ENCODE measurements at regions not wholly inside any gene's neighbourhood (a gene's known extent, or its start where the extent isn't known, plus 50 kb on each side); places are given as distances from the start of the nearest gene placed in this dataset.

DNA sequence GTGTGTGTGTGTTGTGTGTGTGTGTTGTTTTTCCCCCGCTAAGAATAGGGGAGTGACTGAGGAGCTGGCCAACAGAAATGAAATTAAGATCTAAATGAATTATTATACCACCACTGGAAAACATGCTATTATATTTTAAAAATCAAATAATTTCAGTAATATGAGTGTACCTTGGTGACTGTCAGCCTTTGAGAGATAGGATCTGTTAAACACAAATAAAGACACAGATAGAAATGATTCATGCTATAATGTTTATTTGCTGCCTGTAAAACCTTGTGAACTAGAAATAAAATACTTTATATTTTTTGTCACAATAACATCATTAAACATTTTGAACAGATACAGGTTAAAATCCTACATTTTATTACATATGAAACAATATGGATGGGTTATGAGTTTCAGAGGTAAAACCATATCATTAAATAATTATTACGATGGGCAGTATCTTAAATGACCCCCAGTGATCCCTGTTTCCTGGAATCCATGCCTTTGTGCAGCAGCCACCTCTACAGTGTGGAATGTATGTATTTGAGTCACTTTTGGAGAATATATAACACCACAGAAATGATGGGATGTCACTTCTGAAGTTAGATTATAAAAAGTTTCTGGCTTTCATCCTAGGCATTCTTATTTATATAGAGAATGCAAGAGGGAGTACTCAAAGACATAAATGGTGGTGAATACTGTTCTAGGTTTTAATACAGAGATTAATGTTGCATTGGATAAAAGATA, 617.2 kb downstream of the CDH18 start:
- Histone ChIP-seq H3K9me3 (no peaks in the 10 kb centered on the region), H3K4me3 (ENCODE audit: low read depth, low read length) (no peak overlapping the region), H3K4me1 (no peaks in the 10 kb centered on the region), H3K27me3 (no peaks in the 10 kb centered on the region), H3K36me3 (no peaks in the 10 kb centered on the region)
- no peak for DNase-seq
- TF ChIP-seq, protein P1, sequence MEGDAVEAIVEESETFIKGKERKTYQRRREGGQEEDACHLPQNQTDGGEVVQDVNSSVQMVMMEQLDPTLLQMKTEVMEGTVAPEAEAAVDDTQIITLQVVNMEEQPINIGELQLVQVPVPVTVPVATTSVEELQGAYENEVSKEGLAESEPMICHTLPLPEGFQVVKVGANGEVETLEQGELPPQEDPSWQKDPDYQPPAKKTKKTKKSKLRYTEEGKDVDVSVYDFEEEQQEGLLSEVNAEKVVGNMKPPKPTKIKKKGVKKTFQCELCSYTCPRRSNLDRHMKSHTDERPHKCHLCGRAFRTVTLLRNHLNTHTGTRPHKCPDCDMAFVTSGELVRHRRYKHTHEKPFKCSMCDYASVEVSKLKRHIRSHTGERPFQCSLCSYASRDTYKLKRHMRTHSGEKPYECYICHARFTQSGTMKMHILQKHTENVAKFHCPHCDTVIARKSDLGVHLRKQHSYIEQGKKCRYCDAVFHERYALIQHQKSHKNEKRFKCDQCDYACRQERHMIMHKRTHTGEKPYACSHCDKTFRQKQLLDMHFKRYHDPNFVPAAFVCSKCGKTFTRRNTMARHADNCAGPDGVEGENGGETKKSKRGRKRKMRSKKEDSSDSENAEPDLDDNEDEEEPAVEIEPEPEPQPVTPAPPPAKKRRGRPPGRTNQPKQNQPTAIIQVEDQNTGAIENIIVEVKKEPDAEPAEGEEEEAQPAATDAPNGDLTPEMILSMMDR (IDR thresholded peaks at IDR 0.05; ENCODE audit: low read depth, low read length) = no peak

DNA sequence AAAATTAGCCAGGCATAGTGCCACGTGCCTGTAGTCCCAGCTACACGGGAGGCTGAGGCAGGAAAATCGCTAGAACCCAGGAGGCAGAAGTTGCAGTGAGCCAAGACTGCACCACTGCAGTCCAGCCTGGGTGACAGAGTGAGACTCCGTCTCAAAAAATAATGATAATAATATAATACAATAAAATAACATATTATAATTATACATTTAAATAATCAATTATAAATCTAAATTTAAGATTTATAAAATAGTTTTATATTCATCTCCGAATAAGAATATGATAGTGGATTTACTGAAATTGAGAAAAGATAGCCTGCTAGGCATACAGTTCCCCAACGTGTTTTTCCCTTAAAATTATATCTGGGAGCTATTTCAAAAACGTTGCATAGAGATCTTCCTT, 599.6 kb downstream of the CDH18 start:
- Histone ChIP-seq H3K27me3 (no peaks in the 10 kb centered on the region), H3K9me3 (no peaks in the 10 kb centered on the region), H3K4me1 (no peaks in the 10 kb centered on the region), H3K36me3 (no peaks in the 10 kb centered on the region), H3K4me3 (ENCODE audit: low read depth, low read length) (no peak overlapping the region)
- TF ChIP-seq, protein P1 (IDR thresholded peaks at IDR 0.05; ENCODE audit: low read depth, low read length) = no peak
- DNase-seq = no peak

DNA sequence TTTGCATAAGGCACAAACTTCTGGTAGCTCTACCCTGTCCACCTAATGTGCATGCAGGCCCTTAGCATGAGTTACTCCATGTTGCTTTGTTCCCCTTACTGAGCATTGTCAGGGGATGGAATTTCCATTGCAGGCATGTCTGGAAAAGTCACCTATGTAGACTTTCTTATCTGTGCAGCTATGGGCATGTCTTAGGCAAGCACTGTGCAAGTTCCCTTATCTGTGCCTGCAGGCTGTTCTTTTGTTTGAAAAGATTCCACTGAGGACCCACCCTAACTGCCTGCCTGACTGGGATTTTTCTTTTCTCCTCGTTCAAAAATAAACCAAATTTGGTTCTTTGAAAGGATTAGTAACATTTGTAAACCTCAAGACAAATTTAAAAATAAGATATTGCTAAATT, 587.0 kb downstream of the CDH18 start:
- TF ChIP-seq, protein P1 (IDR thresholded peaks at IDR 0.05; ENCODE audit: low read depth, low read length) = no peak
- H3K4me1 ChIP-seq = no peaks in the 10 kb centered on the region
- H3K4me3 ChIP-seq (ENCODE audit: low read depth, low read length) = no peak overlapping the region
- H3K9me3 ChIP-seq = no peaks in the 10 kb centered on the region
- no peaks in the 10 kb centered on the region for H3K27me3 ChIP-seq
- no peak for DNase-seq
- no peaks in the 10 kb centered on the region for H3K36me3 ChIP-seq

DNA sequence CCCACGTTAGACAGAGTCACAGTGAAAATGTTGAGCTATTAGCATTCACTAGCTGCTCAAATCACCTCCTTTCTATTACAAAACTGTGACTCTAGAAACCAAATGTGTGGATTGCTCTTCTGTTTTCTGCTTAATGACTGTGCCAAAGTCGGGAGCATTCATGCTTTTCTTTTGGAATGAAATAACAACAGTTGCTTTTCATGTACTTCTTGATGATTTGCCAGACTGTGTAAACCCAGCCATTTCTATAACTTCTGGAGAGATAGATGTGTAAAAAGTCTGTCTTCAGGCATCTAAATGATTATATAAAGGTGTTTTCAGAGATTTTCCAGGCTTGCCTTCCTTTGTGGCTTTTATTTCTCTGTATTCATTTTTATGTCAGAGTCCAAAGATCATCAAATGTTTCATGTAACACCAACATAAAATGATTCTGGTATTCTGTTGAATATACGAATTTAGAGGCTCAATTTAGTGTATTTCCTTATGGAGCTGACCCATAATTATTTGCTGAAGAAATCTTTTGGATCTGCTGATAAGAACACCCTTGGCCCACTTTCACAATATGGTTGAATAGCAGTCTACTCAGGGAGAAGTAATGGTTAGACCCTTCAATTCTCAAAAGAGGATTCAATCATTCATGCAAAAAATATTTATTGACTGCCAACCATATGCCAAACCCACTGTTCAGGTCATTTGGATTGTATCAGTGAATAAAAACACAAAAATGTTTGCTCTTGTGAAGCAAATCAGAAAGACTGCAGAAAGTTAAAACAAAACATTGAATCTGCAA, 581.2 kb downstream of the CDH18 start:
- Histone ChIP-seq H3K27me3 (no peaks in the 10 kb centered on the region), H3K4me3 (ENCODE audit: low read depth, low read length) (no peak overlapping the region), H3K9me3 (no peaks in the 10 kb centered on the region), H3K36me3 (no peaks in the 10 kb centered on the region), H3K4me1 (no peaks in the 10 kb centered on the region)
- TF ChIP-seq, protein P1 (IDR thresholded peaks at IDR 0.05; ENCODE audit: low read depth, low read length) = no peak
- no peak for DNase-seq

DNA sequence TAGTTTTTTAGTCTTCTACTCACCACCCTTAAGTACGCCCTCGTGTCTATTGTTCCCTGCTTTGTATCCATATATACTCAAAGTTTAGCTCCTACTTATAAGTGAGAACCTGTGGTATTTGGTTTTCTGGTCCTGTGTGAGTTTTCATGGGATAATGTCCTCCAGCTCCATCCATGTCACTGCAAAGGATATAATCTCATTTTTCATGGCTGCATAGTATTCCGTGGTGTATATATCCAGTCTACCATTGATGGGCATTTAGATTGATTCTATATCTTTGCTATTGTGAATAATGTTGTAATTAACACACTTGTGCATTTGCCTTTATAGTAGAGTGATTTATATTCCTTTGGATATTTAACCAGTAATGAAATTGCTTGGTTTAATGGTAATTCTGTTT, 579.9 kb downstream of the CDH18 start:
- TF ChIP-seq, protein P1 (IDR thresholded peaks at IDR 0.05; ENCODE audit: low read depth, low read length) = no peak
- H3K9me3 ChIP-seq = no peaks in the 10 kb centered on the region
- no peaks in the 10 kb centered on the region for H3K4me1 ChIP-seq
- DNase-seq = no peak
- H3K27me3 ChIP-seq = no peaks in the 10 kb centered on the region
- H3K4me3 ChIP-seq (ENCODE audit: low read depth, low read length) = no peak overlapping the region
- no peaks in the 10 kb centered on the region for H3K36me3 ChIP-seq

DNA sequence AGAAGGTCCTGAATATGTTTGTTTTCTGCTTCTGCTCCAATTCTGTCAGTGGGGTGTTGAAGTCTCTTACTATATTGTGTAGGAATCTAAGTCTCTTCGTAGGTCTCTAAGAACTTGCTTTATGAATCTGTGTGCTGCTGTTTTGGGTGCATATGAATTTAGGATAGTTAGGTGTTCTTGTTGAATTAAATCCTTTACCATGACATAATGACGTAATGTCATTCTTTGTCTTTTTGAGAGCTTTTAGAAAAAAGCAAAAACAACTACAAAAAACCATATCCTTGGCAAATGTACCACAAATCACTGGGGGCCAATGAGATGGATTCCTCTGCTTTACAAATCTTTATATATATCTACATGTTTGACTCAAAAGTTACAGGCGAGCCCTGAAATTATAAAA, 576.1 kb downstream of the CDH18 start:
- Histone ChIP-seq H3K36me3 (no peaks in the 10 kb centered on the region), H3K4me3 (ENCODE audit: low read depth, low read length) (no peak overlapping the region), H3K27me3 (no peaks in the 10 kb centered on the region), H3K4me1 (no peaks in the 10 kb centered on the region), H3K9me3 (no peaks in the 10 kb centered on the region)
- TF ChIP-seq, protein P1 (IDR thresholded peaks at IDR 0.05; ENCODE audit: low read depth, low read length) = no peak
- DNase-seq = no peak
